MM.1S (cell line): ENCODE measurements at regions not wholly inside any gene's neighbourhood (a gene's known extent, or its start where the extent isn't known, plus 50 kb on each side); places are given as distances from the start of the nearest gene placed in this dataset.

Source experiments
- DNase-seq: peaks from one replicate; pipeline ENCODE4 v3.0.0-alpha.2; 2015
- H2AFZ ChIP-seq: fragments of 300-600 bp; sonication (generic); 2 replicates; pipeline ENCODE4 v1.6.0; 2016; ENCODE audit warnings: antibody characterized with exemption, low read length
- H3F3A ChIP-seq: fragments of 300-600 bp; sonication (generic); 2 replicates; pipeline ENCODE4 v1.6.1; 2016; ENCODE audit warnings: mild to moderate bottlenecking, antibody characterized with exemption, low read length, moderate library complexity, mixed read lengths; ENCODE audit not compliant: insufficient read depth
- H3K27ac ChIP-seq: fragments of 300-600 bp; sonication (generic); 2 replicates; pipeline ENCODE4 v1.5.1; 2016; ENCODE audit warnings: mild to moderate bottlenecking, low read length
- H3K27me3 ChIP-seq: fragments of 300-600 bp; sonication (generic); replicated peaks from 2 replicates; pipeline ENCODE4 v1.6.0; 2016; ENCODE audit warnings: low read length; ENCODE audit not compliant: insufficient read depth
- H3K36me3 ChIP-seq: fragments of 300-600 bp; sonication (generic); replicated peaks from 2 replicates; pipeline ENCODE4 v1.6.1; 2016; ENCODE audit warnings: mild to moderate bottlenecking, low read length, mixed read lengths; ENCODE audit not compliant: insufficient read depth
- H3K4me1 ChIP-seq: fragments of 300-600 bp; sonication (generic); 2 replicates; pipeline ENCODE4 v1.6.1; 2016; ENCODE audit warnings: low read length, mixed read lengths
- H3K4me2 ChIP-seq: fragments of 300-600 bp; sonication (generic); 2 replicates; pipeline ENCODE4 v1.6.0; 2016; ENCODE audit warnings: low read depth, low read length
- H3K4me3 ChIP-seq: fragments of 300-600 bp; sonication (generic); 2 replicates; pipeline ENCODE4 v1.5.1; 2016; ENCODE audit warnings: low read length, mixed read lengths
- H3K79me2 ChIP-seq: fragments of 300-600 bp; sonication (generic); 2 replicates; pipeline ENCODE4 v1.6.1; 2016; ENCODE audit warnings: mixed run types, low read length, mixed read lengths
- H3K9ac ChIP-seq: fragments of 300-600 bp; sonication (generic); 2 replicates; pipeline ENCODE4 v1.6.1; 2016; ENCODE audit warnings: low read length, mixed read lengths
- H3K9me2 ChIP-seq: fragments of 300-600 bp; sonication (generic); replicated peaks from 2 replicates; pipeline ENCODE4 v1.6.1; 2016; ENCODE audit warnings: mild to moderate bottlenecking, low read length, mixed read lengths; ENCODE audit not compliant: insufficient read depth
- H3K9me3 ChIP-seq: fragments of 300-600 bp; sonication (generic); replicated peaks from 2 replicates; pipeline ENCODE4 v1.6.1; 2016; ENCODE audit warnings: mild to moderate bottlenecking, low read length, mixed read lengths; ENCODE audit not compliant: insufficient read depth
- H4K20me1 ChIP-seq: fragments of 300-600 bp; sonication (generic); 2 replicates; pipeline ENCODE4 v1.6.1; 2016; ENCODE audit warnings: mild to moderate bottlenecking, low read length, moderate library complexity, mixed read lengths; ENCODE audit not compliant: insufficient read depth
- CTCF ChIP-seq: fragments of 300-600 bp; sonication (generic); IDR thresholded peaks from 2 replicates; pipeline ENCODE4 v1.5.1; 2016; ENCODE audit warnings: antibody characterized with exemption, low read length, mixed read lengths
- EZH2 ChIP-seq: fragments of 300-600 bp; sonication (generic); optimal IDR thresholded peaks from 2 replicates; pipeline ENCODE3; 2017; ENCODE audit warnings: low read depth, mild to moderate bottlenecking, antibody characterized with exemption, low read length, mixed read lengths
- EZH2phosphoT487 ChIP-seq: fragments of 300-600 bp; sonication (generic); IDR thresholded peaks from 2 replicates; pipeline ENCODE4 v1.6.1; 2018; ENCODE audit warnings: antibody characterized with exemption, low read length

- Histone ChIP-seq H3K79me2 (no peaks in the 10 kb centered on the region), H3K27me3 (no peaks in the 10 kb centered on the region), H3K36me3 (no peaks in the 10 kb centered on the region), H3K9me3 (no peaks in the 10 kb centered on the region), H3K27ac (no peak overlapping the region), H2AFZ (peak overlapping the region; percentile 75), H4K20me1 (no peaks in the 10 kb centered on the region), H3K4me3 (peak overlapping the region; percentile 53), H3K4me1 (no peaks in the 10 kb centered on the region; the same call in 1 of the 2 replicates), H3K9ac (peak overlapping the region; percentile 1; the same call in 1 of the 2 replicates), H3K9me2 (no peaks in the 10 kb centered on the region), H3F3A (no peaks in the 10 kb centered on the region), H3K4me2 (peak overlapping the region; percentile 48)
- peak; percentile 35 for DNase-seq
- TF ChIP-seq CTCF (0 out of 2 replicates have a peak, but pooled peaks have one; percentile 8), EZH2 (no peak), EZH2phosphoT487 (no peak)
Observed at GRCh38 chr6:87968435-87969278, 79.0 kb upstream of the SPACA1 start.

GRCh38 chr6:87965806-87966205 lies 81.8 kb upstream of the SPACA1 start:
- no peaks in the 10 kb centered on the region for H3K27me3 ChIP-seq
- H3K27ac ChIP-seq: no peak overlapping the region
- no peak for TF ChIP-seq EZH2phosphoT487
- no peak for TF ChIP-seq EZH2
- TF ChIP-seq CTCF: no peak
- H3K4me1 ChIP-seq: no peaks in the 10 kb centered on the region; the same call in 1 of the 2 replicates
- H3K9me2 ChIP-seq: no peaks in the 10 kb centered on the region
- no peaks in the 10 kb centered on the region for H3K36me3 ChIP-seq
- H3F3A ChIP-seq: no peaks in the 10 kb centered on the region
- H3K4me2 ChIP-seq: no peak overlapping the region
- H2AFZ ChIP-seq: no peak overlapping the region
- H4K20me1 ChIP-seq: no peaks in the 10 kb centered on the region
- H3K9ac ChIP-seq: no peak overlapping the region
- no peaks in the 10 kb centered on the region for H3K79me2 ChIP-seq
- H3K9me3 ChIP-seq: no peaks in the 10 kb centered on the region
- no peak overlapping the region for H3K4me3 ChIP-seq
- DNase-seq: no peak

- no peak overlapping the region for H3K4me3 ChIP-seq
- H2AFZ ChIP-seq: no peak overlapping the region
- TF ChIP-seq EZH2 (no peak), EZH2phosphoT487 (no peak), CTCF (no peak)
- H3K9ac ChIP-seq: no peak overlapping the region
- DNase-seq: no peak
- H3K27ac ChIP-seq: no peak overlapping the region
- H3K4me1 ChIP-seq: no peaks in the 10 kb centered on the region
- H3F3A ChIP-seq: no peaks in the 10 kb centered on the region
- no peaks in the 10 kb centered on the region for H3K79me2 ChIP-seq
- no peaks in the 10 kb centered on the region for H3K36me3 ChIP-seq
- H3K9me2 ChIP-seq: no peaks in the 10 kb centered on the region
- H3K9me3 ChIP-seq: no peaks in the 10 kb centered on the region
- H3K4me2 ChIP-seq: no peak overlapping the region
- H4K20me1 ChIP-seq: no peaks in the 10 kb centered on the region
- no peaks in the 10 kb centered on the region for H3K27me3 ChIP-seq
Observed at GRCh38 chr6:87959083-87959482, 88.6 kb upstream of the SPACA1 start.
